Fibroblast of skin of left quadriceps (primary cell): ENCODE measurements at regions not wholly inside any gene's neighbourhood (a gene's known extent, or its start where the extent isn't known, plus 50 kb on each side); places are given as distances from the start of the nearest gene placed in this dataset.
"Not testable (repeated sequence)": the region's sequence is repeated elsewhere in the genome, so short reads cannot be mapped to it uniquely, and the experiment has no call there.

Experiments used
- DNase-seq, 2 experiments: peaks; one replicate each; pipeline ENCODE4 v3.0.0-alpha.2; 2013; ENCODE audit warnings: low read depth in 2 of 2

- DNase-seq = no peak
These were observed 56.3 kb upstream of the USP6NL start for GRCh38 chr10:11667756-11668155.

GRCh38 chr10:11663763-11664555 is 52.5 kb upstream of the USP6NL start:
- no peak for DNase-seq

- not testable (repeated sequence) for DNase-seq
These were observed 51.7 kb upstream of the USP6NL start for GRCh38 chr10:11663126-11663515.

GRCh38 chr10:11661441-11661840 is 50.0 kb upstream of the USP6NL start:
- DNase-seq = no peak
